ENCODE measurements at regions not wholly inside any gene's neighbourhood (a gene's known extent, or its start where the extent isn't known, plus 50 kb on each side); places are given as distances from the start of the nearest gene placed in this dataset.

GRCh38 chr13:73718246-73718645 is 416.0 kb downstream of the KLF12 start:
- TF ChIP-seq, protein P1, sequence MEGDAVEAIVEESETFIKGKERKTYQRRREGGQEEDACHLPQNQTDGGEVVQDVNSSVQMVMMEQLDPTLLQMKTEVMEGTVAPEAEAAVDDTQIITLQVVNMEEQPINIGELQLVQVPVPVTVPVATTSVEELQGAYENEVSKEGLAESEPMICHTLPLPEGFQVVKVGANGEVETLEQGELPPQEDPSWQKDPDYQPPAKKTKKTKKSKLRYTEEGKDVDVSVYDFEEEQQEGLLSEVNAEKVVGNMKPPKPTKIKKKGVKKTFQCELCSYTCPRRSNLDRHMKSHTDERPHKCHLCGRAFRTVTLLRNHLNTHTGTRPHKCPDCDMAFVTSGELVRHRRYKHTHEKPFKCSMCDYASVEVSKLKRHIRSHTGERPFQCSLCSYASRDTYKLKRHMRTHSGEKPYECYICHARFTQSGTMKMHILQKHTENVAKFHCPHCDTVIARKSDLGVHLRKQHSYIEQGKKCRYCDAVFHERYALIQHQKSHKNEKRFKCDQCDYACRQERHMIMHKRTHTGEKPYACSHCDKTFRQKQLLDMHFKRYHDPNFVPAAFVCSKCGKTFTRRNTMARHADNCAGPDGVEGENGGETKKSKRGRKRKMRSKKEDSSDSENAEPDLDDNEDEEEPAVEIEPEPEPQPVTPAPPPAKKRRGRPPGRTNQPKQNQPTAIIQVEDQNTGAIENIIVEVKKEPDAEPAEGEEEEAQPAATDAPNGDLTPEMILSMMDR (IDR thresholded peaks at IDR 0.05) = no peak
- no peak for TF ChIP-seq POLR2A (IDR thresholded peaks at IDR 0.05; ENCODE audit: low read depth)
- TF ChIP-seq EP300 (IDR thresholded peaks at IDR 0.05) = no peak
- no peak for TF ChIP-seq POLR2AphosphoS5 (IDR thresholded peaks at IDR 0.05)

Data from esophagus muscularis mucosa (tissue), 4 donors.